Renal cortical epithelial cell (primary cell): ENCODE measurements at regions not wholly inside any gene's neighbourhood (a gene's known extent, or its start where the extent isn't known, plus 50 kb on each side); places are given as distances from the start of the nearest gene placed in this dataset.

Experiments used
- DNase-seq: peaks from one replicate; pipeline ENCODE4 v3.0.0-alpha.2; 2011; ENCODE audit warnings: low read depth

DNA sequence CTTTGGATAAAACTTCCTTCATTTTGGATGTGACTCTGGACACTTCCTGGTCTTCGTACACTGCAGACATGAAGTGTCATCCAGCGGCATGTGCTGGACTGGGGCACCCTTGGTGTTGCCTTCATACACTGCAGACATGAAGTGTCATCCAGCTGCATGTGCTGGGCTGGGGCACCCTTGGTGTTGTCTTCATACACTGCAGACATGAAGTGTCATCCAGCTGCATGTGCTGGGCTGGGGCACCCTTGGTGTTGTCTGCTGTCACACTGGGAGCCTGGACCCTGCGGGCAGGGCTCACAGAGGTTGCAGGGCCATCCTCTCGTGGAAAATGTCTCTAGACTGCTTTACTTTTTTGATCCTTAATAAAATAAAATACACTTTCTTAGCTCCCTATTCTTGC is 771.4 kb downstream of the BRD1 start:
- DNase-seq, result no peak

DNA sequence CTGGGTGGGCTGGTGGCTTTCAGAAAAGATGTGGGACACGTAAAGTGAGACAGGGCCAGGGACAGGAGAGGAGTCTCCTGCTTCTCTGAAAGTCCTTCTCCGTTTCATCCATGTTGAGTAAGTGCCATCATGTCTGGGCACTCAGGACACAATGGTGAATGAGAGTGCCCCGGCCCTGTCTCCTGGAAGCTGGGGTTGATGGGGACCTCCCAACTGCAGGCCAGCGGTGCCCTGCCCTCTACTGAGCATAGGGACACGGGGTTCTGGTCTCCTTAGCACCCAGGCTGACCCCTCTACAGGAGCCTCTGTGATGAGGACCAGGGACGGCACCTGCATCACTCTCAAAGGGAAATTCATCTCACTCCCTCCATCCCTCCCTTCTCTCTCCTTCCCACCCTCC is 772.3 kb downstream of the BRD1 start:
- no peak for DNase-seq

DNA sequence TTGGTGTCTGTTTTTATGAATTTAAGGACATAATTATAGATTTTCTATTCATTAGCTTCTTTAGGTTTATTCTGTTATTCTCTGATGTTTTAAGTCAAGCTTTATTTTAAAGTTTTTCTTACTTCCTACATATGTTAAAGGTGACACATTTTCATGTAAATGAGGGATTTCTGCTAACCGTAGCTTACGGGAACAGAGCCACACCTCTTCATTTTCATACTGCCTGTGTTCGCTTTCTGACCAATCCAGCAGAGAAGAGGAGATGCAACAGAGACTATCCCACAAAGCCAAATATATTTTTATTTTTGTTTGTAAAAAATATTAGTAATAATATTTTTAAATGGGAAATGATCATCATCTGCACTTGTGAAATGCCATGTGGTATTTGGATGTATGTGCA is 774.1 kb downstream of the BRD1 start:
- DNase-seq, result no peak

DNA sequence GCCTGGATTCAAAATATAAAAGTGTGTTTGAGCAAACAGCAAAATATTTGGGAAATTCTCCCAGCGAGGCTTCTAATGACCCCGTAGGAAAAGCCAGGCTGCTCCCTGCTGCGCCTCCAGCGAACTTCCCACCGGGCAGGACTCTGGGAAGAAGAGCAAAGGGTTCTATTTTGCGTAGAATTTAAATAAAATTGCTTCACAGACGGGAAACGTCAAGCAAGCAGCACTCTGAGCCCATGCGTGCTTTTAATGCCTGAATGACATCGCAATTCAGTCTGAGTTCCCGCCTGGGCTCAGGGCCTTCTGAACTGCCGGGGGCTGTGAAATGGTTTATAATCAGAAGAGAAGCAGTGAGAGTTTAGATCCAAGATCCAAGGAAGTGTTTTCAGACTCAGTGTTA is 775.1 kb downstream of the BRD1 start:
- no peak for DNase-seq

DNA sequence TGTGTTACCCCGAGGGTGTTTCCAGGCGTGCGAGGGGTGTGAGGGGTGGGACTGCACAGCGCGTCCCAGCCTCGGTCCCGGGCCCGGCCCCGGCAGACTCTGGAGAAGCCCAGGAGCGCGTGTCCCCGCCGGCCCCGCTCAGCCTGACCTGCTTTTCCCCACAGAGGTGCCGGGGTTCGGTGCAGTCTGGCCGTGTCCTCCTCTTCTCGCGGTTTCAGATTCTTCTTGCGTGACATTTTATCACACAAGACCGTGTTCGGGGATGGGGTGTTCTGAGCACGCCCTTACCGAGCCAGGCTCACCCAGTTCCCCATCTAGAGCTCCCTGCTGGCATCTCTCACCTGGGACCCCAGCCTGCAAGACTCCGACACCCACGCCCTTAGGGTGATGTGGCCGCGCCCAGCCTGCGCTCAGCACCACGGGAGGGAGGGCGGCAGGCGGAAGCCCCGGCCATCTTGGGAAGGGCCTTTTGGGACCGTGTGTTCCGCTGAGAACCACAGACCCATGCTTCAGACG is 775.6 kb downstream of the BRD1 start:
- DNase-seq, result no peak

DNA sequence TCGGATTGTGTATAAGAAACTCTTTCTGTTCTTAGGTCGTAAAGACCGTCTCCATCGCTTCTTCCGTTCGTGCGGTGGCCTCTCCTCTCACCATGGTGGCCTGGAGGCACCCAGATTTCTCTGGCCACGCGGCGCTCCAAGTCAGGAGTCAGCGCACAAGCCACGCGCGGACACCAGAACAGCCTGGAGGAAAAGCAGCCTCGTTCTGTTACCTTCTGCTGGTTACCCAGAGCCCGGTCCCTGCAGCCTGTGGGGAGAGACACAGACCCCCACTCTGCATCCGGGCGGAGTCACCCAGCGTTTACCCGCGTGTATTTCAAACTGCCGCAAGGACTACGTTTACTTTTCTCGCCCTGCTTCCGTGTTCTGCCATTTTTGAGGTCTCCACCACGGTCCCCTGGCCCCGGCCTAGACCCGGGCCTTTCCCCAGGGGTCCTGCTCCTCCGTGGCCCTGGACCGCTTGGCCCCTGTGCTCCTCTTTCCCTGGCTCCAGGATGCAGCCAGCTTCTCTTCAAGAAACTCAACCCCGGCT is 776.1 kb downstream of the BRD1 start:
- no peak for DNase-seq

DNA sequence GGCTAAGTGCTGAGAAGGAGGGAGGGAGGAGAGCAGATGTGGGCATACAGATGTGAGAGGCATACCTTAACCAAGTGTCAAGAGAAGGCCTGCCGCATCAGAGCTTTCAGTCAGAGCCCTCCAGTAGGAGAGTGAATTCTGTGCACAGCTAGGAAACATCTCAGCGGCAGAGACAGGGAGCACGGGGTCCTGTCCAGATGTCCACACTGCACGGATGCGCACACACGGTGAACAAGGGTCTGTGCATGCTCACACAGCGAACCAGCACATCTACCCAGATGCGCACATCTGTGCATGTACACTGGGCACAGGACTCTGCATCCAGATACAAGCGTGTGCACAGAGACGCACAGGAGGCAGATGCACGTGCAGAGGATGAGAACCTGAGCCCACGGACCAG is 778.0 kb downstream of the BRD1 start:
- DNase-seq, result no peak

DNA sequence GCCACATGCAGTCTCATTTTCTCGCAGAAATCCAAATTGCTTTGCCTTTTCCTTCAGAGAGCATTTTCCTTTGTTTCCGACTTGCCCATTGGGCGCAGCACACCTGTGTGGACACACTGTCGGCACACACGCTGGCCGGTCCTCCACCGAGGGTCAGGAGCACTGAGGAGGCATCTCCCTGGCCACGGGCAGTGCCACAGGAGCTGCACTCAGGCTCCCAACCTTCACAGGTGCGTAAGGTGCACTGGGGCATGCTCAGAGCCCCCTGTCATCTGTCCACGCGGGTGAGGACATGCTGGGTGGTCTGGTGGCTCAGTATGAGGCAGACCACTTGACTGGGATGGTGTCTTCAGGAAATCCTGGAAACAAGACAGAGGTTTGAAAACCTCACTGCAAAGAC is 779.1 kb downstream of the BRD1 start:
- DNase-seq, result no peak

DNA sequence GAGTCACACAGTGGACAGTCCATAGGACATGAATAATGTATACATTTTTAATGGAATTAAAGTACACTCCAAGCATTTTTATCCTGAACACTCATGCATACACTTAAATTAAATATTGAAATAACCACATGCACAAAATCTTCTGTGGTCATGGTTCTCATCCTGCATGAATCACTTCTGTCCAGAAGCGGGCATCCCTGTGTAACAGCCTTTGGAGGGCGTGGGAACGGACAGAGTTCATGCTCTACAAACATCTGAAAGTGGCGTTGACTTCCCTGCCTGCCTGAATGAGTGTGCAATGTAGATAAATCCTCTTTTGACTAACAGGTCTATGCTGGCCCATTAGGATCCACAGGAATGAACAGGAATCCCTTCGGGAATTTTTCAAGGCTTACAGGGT is 780.2 kb downstream of the BRD1 start:
- no peak for DNase-seq

DNA sequence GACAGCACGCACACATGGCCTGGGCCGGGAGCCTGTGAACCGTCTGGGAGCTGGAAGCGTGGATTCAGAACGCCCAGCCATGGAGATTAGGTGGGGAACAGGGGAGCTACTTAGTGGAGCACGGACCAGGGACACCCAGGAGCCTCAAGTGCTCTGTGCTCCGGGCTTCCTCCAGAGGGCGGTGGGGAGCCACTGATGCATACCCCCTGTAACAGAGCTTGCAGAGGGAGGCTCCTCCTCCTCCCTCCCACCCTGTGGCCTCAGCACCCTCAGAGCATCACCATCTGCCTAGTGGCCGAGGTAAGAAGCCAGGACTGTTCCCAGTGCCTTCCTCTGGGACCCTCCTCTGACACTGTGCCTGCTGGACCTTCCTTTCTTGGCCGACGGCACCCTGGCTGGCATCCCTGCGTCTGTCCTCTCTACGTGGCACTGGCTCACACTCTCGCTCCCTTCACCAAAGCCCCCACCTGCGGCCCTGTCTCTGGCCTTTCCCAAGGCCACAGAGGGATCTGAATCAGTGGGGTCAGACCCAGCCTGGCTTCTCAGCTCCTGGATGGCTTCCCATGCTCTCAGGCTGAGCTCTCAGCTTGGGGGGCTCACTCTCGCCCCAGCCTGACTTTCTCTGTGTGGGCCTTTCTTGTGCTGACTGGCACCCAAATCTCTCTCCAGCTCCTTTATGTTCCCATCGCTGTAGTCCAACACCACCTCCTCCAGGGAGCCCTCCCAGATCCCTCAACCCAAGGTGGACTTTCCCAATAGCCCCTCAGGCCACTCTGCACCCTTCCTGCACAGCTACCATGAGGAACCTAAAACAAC is 780.9 kb downstream of the BRD1 start:
- no peak for DNase-seq

DNA sequence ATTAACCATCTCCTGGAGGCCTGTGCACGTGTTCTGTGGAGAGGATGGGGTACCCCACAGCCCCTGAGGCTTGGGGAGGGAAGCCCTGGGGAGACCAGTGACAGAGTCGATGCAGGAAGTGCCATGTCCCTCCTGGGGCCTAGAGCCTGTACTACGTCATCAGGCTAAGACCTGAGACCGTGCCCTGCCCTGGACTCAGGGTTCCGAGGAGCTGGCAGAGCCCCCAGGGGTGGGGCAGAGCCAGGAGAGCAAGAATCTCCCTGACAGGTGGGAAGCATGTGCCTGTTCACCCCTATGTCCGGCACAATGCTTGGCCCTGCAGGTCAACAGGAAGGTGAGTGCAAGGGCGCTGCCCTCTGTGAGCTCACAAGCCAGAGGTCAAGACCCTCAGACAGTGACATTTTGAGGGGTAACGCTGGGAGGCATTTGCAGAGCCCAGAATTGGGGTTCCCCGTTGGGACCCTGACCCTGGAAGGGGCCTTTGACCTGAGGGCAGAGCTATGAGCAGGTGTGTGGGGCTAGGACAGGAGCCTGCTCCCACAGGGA is 781.6 kb downstream of the BRD1 start:
- DNase-seq, result no peak

DNA sequence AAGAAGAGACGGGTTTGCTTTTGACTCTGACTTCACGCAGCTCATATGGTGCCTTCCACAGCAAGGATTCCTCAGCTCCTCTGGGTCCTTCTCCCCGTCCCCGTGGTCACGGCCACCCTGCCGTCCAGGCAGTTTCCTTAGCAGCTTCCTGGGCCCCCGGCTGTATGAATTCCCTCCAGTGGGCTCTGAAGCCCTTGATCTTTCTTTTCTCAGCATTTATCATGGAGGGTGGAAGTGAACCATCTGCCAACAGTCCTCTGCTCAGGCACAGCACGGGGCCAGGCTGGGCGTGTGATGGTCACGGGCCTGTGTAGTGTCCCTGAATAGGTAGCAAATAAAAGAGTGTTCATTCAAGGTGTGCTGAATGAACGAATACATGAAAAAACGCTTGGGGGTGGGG is 782.4 kb downstream of the BRD1 start:
- no peak for DNase-seq

DNA sequence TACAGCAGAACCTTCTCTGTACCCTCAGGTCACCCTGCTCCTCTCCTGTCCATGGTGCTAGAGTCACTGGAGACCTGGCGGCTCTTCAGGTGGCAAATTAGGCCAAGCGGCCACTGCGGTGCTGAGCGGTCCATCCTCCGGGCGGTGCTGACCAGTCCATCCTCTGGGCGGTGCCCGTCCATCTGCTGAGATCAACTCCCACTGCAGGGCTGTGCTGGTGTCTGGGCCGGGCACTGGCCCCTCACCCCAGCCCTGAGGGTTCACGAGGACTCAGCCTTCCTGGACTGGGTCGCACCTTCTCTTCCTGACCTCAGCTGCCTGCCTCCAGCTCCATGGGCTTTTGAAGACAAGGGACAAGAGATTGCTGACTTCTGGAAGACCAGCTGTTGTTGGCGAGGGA is 782.9 kb downstream of the BRD1 start:
- no peak for DNase-seq

DNA sequence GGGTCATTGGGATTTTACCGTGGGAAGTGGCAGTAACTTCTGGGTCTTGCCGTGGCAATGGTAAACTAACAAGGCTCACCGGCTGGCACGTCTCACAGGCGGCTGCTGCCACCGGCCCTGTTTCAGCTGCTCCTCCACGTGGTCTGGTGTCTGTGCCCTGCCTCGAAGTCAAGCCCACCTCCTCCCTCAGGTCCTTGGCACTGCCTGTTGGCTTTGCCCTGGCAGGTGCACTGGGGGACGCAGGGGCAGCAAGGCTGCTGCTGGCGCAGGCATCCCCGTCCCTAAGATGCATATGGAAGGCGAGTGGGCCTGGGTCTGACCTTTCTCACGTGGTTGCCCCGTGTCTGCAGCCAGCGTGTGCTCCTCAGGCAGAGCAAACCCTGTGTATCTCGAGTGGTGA is 783.6 kb downstream of the BRD1 start:
- DNase-seq, result no peak

DNA sequence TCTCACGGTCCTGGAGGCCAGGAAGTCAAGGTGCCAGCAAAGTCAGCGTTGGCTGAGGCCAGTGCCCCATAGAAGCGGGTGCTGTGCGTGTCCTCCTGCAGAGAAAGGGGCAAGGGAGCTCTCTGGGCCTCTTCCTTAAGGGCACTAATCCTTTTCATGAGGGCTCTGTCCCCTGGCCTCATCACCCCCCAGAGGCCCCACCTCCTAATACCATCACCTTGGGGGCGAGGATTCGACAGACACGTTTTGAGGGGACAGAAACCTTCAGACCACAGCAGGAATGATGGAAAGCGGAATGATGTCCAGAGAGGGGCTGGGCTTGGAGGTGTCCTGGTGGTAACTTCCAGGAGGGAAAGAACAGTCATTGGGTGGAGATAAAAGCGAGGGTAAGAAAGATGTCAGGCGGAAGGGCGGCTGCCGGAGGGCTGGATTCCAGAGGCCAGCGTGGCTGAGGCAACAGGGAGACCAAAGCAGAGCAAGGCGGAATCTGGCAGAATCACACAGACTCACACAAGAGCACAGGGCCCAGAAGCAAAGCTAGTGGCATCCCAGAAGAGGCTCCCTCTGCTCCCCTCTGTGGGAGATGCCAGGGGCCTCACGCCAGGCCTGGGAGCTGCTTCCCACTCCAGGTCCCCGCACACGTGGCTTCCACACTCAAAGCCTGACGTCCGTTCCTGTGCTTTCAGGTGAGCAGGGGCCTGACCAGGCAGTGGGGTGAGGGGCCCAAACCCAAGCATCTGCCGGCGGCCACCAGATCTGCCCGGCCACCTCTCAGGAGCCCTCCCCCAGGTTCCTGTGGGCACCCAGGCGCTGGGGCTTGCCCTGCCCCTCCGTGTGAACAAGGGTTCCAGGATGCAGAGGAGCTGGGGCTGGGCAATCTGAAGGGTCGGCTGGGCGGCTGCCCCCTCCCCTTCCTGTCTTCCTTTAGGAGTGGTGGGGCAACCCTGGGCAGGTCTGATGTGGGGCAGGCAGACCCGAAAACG is 784.5 kb downstream of the BRD1 start:
- DNase-seq, result no peak

DNA sequence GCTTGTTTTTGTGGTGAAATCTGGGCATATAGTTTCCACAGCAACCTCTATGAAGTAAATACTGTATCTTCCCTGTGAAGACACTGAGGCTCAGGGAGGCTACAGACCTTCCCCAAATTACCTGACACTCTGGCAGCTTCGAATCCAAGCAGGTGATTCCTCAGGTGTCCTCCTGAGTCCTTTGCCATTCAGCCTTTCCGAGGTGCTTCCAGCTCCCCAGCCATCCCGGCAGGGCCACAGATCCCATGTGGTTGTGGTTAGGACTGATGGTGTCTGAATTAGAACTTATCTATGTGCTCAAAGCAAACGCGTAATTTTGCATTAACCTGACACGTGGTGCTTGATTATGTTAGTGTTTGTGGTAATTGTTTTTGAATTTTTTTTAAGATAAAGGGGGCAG is 785.6 kb downstream of the BRD1 start:
- no peak for DNase-seq

DNA sequence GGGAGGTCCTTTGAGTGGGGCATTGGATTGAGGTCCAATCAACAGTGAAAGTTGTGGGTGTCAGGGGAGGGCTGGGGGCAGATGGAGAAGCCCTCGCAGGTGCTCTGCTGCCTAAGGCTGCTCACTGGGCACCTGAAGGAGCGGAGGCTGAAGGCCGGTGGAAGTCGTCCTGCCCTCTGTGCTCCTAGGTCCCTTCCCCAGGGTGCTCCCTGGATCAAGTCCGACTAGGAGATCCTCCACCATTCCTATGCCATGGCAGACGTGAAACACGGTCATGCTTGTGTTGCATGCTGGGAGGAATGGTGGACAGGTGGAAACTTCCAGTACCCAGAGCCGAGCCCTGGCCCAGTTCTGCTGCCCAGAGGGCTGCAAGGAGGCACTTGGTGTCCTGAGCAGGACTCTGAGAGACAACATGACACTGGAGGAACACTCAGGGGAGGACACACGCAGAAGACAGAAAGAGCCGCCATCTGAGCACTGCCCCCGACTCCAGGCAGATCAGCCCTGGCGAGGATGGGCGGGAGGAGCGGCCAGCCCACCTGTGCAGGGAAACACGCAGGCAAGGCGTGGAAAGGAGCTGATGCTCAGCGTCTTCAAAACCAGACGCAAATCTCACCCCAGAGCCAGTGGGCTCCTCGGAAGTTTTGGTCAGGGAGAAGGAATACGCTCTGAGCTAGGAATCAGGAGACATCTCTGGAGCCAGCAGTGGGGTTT is 786.8 kb downstream of the BRD1 start:
- DNase-seq, result no peak

DNA sequence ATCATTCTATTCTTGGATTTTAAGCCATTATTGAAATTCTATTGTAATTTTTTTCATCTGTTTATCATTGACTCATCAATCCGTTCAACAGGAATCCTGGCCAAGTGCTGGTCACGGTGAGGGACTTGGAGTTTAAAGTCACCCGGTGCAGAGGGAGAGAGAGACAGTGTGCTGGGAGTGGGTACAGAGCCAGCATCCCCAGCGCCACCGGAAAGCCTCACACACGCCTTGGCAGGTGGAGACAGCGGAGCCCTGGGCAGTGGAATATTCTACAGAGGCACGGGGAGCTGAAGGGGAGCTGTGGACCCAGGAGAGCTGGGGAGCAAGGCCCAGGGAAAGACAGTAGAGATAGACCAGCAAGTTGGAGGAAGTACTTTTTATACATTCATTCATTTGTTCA is 787.6 kb downstream of the BRD1 start:
- DNase-seq, result no peak

DNA sequence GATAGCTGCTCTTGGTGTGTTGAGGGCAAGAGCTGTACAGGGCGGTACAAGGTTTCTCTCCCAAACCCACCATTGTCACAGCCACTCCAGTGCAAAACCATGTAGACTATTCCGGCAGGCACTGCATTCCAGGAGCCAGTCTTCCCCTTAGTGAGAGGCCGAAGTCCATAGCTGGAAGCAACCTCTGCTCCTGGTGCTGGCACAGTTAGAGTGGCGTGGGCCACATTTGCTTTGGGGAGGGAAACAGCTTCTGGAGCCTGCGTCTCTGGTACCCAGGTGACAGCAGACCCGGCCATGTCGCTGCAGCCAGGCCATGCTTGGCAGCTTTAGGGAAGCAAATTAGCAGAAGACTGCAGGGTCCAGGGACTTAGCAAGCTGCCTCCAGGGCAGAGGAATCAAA is 788.0 kb downstream of the BRD1 start:
- DNase-seq, result no peak

DNA sequence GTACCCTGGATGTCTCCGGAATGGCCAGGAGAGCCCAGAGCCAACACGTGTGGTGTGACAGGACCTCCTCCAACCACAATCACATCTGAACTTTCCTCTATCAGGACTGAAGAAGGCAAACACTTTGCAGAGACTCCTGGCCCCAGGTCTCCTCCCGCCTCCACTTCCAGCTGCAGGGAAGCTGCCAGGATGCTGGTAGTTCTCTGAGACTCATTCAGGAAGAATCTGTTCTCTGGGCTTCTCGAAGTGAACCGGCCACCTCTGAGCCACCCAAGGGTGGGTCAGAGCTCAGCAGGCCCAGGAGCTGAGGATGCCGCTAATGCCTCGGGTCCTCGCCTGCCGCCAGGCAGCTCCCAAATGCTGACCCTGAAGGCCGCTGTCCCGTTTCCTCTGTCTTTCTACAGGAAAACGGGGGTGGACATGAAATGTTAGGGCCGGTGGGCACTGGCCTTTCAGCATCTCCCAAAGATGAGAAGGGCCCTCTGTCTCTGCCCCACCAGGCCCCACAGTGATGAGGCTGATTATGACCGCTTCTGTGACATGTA is 789.9 kb downstream of the BRD1 start:
- no peak for DNase-seq

DNA sequence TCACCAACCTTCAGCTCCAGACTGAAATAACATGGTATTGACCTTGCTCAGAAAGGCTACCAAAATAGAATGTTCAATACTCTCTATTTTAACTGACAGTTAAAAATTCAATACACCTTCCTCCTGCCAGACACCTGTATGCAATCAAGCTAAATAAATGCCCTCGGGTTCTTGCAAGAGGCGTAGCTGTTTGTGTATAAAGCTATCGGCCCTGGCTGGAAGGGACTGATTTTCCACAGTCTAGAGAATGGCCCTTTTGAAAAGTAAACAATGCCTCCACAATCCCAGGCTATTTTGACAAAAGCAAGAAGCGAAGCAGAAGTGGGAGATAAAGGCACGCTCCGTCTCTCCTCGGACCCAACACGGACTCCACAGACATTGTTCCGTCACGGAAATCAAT is 791.2 kb downstream of the BRD1 start:
- no peak for DNase-seq
